ENCODE measurements at regions not wholly inside any gene's neighbourhood (a gene's known extent, or its start where the extent isn't known, plus 50 kb on each side); places are given as distances from the start of the nearest gene placed in this dataset.
"Not testable (repeated sequence)": the region's sequence is repeated elsewhere in the genome, so short reads cannot be mapped to it uniquely, and the experiment has no call there.

GRCh38 chr14:99995700-99996356 is 69.4 kb upstream of the EVL start:
- DNase-seq, result peak; percentile 64

GRCh38 chr14:99996951-99997571 is 68.2 kb upstream of the EVL start:
- peak; percentile 69 for DNase-seq

- not testable (repeated sequence) for DNase-seq
Observed at GRCh38 chr14:100000398-100000797, 64.8 kb upstream of the EVL start.

GRCh38 chr14:100004392-100004791 is 60.8 kb upstream of the EVL start:
- DNase-seq, result no peak

DNA sequence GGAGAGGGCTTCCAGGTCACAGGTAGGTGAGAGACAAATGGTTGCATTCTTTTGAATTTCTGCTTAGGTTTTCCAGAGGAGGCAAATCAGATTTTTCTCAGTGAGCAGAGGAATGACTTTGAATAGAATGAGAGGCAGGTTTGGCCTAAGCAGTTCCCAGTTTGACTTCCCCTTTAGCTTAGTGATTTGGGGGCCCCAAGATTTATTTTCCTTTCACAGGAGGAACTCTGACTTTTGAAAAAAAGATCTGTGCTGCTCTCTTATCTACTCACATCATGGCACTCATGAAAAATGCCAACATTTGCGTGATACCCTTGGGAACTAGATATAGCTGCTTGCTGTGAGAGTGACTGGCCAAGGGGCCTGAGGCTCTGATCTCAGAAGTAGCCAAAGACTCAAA is 58.0 kb upstream of the EVL start:
- no peak for DNase-seq

GRCh38 chr14:100009802-100010201 is 55.4 kb upstream of the EVL start:
- DNase-seq, result not testable (repeated sequence)

DNA sequence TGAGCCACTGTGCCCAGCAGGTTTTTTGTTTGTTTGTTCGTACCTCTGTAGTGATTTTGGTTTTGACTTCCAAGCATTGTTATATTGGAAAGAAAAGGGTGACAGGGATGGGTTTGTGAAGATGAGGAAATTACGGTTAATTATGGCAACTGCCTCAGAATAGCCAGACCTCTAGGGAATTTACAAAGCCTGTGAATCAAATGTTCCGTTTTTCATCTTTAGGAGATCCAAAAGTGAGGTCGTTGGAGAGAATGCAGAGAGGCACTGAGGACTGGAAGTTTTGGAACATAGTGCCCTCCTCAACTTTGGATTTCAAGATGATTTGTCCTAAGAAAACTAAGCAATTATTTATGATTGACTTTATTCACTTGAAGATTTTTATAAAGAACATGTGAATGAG is 54.5 kb upstream of the EVL start:
- no peak for DNase-seq

DNA sequence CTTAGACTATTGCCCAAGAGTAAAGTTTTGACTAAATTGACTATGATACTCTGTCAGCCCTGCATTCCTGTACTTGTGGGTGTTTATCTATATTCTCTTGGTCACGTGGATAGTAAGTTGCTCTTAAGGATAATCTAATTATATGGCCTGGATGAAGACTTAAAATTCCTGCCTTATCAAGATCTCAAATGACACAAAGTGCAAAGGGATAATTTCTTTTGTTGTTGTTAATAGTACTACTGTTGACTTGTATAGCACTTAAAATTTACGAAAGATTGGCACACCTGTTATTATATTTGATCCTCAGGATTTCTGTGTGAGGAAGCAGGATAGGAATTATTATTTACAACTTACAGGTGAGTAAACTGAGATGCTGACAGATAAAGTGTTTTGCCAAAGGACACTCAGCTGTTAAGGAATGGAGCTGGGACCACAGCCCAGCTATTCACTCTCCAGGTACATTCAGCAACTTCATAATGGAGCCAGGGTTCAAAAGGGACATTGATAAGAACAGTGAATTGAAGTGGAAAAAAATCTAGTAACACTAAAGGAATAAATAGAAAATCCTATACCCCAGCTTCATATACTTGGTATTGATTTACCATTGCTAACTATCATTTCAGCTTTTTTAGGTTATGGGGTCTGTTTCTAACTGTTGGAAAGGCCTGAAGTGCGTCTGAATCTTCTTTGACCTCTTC is 53.4 kb upstream of the EVL start:
- no peak for DNase-seq

DNA sequence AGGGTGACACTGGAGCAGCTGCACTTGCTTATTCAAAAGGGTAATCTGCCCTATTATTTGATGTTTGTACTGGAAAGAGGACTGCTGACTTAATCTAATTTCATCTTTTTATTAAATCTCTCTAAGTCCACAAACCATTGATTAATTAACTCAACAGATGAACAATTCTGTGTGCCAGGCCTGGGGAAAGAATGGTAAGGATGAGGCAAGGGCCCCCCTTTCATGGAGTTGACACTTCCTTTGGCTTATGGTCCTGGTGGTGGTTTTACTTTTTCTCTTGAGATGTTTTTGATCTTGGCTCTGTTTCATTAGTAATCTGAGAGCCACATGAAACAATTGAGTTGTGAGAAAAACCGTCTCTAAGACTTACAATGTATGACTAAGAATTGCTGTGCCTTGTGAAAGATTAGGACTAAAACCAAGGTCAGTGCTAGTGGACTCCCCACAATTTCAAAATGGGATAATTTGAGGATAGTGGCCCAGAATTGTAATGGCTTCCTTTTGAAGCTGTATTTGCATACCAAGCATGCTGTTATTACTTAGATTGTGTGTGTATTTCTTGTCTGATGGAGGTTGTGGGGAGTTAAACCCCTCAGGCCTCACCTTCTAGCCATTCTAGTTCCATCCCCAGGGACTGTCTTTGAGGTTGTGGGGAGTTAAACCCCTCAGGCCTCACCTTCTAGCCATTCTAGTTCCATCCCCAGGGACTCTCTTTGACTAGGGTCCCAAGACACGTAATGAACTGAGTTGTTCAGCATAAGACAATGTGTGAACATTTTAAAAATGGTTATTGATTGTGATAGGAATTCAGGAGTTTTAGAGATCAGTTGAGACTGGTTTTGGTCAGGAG is 52.5 kb upstream of the EVL start:
- no peak for DNase-seq

- no peak for DNase-seq
Observed at GRCh38 chr14:100015251-100015655, 50.0 kb upstream of the EVL start.

All from EL (cell line).